DMS153 (cell line): ENCODE measurements at regions not wholly inside any gene's neighbourhood (a gene's known extent, or its start where the extent isn't known, plus 50 kb on each side); places are given as distances from the start of the nearest gene placed in this dataset.
"Not testable (repeated sequence)": the region's sequence is repeated elsewhere in the genome, so short reads cannot be mapped to it uniquely, and the experiment has no call there.

Source experiments
- DNase-seq: peaks from one replicate; lab custom pipeline; 2025; lab: John Stamatoyannopoulos, UW

DNA sequence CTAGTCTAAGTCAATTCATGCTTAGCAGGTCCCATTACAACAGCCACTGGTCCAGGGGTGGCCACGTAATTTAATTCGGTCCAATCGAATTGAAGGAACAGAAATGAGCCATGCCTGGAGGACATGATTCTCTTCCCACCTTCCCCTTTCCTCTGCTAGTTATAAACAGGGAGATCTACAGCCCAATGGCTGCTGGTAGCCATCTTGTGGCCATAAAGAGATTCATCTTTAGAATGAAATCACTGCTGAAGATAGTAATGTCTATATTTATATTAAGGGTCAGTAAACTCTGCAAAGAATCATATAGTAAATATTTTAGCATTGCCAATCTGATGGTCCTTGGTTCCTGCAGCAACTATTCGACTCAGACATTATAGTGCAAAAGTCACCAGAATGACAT, 530.6 kb downstream of the TTLL7 start:
- not testable (repeated sequence) for DNase-seq

DNA sequence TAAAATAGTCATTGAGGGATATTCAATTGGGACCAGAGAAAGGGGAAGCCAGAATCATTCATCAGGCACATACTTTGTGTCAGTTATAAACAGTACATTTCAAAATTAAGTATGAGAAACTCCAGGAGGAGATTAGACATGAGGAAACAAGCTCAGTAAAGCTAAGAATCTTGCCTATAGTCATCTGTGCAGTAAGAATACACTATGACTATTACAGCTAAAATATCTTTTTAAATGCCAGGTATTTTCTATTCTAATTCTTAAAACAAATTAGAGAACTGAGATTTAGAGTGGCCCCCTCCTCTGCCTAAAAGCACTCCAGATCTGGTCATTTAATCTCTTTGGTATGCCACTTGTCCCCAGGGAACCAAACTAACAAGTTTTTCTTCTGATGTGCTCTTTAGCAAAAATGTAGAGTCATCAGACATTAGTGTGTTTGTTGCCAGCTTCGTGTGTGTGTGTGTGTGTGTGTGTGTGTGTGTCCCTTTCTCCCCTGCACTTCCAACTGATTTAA, 541.1 kb downstream of the TTLL7 start:
- not testable (repeated sequence) for DNase-seq

DNA sequence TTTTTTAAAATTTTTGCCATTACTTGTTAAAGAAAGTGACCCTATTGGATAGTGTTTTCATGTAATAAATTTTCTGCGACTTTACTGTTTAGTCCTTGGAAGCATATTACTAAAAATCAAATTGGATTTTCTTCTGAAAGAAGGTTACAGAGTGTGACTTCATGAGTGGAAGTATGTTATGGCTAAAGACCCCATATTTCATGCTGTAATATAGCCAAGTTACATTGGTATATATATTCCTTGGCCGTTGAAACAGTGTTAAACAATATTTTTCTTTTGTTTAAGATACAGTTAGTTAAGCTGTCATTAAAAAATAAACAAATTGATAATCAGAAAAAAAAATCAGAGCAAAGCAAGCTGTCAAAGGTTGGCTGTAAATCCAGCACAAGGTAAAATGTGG, 541.7 kb downstream of the TTLL7 start:
- DNase-seq, result not testable (repeated sequence)

DNA sequence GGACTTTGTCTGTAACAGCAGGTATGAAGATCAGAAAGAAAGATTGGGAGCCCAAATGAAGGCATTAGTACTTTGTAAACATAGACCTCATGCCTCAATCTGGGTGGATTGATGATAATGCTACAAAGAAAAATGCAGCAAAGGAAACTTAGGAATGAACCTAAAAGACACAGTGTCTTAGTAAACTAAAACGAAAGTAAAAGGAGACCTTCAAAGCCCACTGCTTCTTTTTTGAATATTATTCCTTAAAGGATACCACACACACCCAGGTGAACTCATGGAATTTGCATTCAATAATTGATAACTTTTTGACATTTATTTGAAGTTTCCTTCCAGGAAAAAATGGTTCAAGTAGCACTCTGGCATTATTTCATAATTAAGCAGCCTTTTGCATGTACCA, 543.2 kb downstream of the TTLL7 start:
- not testable (repeated sequence) for DNase-seq

DNA sequence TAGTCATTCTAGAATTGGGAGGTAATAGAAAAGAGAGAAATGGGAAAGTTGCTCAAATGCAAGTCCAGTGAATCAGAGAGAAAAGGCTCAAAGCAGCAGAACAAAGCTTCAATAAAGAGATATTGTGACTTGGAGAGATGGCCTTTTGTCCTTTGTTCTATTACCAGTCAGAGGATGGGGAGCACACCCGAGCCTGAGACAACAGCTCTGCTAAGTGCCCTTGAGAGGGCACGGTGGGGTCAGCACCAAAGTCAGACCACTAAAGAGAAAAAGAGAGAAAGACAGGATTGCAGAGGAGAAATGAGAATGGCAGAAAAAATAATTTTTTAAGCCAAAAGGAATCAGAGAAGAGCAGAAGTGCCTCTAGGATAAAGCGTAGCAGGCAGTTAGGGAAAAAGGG, 553.1 kb downstream of the TTLL7 start:
- DNase-seq, result not testable (repeated sequence)

DNA sequence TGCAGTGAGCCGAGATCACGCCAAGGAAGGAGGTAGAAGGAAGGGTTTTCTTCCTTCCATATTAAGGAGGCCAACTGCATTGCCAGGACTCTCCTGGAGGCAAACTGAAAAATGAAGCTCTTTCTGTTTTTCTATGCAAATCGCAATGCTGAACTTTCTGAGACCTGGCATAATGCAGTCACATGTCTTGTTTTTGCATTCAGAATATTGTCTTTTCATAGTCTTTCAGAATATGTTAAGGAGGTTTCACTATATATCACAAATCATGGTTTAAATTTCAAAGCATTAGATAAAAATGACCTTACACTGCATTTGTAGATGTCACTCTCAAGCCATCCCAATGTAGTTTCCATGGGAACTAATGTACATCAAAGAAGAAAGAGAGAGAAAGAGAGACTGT, 556.5 kb downstream of the TTLL7 start:
- DNase-seq, result not testable (repeated sequence)

DNA sequence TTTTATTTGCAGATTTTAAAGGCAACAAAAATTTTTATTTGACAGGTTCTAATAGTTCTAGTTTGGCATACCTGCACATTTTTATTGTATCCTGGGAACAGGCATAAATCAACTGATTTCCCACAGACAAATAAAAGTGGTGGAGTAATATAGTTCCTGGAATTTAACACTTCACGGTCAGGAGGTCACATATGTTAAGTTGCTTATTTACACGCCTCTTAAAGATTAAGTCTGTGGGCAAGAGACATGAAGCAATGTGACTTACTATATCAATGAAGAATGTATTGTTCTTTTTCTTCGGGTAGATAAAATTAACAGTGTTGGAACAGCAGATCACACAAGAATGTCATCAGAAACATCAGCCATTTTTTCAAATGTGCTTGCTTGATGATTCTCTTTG, 558.3 kb downstream of the TTLL7 start:
- not testable (repeated sequence) for DNase-seq

DNA sequence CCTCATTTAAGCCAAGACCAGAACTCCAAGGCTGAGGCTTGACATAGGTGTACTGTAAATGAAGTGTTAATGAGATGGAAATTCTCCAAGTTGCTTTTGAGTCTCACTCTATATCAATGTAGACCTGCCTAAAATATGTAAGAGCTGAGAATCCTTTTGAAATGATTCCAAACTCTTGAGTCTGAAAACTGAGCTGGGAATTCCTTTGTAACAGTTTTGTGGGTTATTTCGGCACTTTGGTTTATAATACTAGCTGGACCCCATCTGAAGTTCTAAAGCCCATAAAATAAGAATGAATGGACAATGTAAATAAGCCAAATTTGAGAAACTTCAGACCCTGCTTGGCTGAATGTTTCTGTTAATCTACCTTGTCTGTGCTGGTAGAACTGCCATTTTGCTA, 558.9 kb downstream of the TTLL7 start:
- DNase-seq, result not testable (repeated sequence)

DNA sequence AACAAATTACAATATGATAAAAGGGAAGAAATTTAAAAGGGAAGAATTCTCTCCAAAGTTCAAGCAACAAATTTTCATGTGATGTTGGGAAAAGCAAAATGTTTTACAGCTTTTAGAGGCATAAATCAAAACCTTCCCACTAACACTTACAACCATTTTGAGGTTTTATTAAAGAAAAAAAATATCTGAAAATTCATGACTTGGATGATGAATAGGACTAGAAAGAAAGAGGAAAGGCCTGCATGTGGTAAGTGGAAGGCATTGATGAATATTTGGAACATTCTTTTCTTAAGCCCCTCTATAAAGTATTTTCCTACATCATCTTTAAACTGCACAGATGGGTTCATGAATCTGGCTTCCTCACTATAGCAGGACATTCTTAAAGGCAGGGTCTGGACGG, 560.6 kb downstream of the TTLL7 start:
- not testable (repeated sequence) for DNase-seq

DNA sequence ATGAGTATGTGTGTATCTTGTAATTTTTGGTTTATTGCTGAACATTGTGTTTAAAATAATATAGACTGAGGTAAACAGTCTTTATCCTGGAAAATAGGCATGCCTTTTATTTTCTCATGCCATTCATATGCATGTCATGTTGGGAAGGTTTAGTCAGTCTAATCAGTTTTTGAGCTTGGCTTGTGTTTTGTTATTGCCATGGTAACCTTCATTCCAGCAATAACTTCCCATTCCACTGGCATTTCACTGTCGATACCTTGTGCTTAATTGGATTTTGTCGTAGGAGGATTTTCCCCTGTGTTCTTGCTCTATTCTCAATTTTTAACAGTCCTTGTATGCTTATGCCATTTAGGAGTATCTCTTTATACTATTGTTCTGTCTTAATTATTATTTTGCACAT, 563.6 kb downstream of the TTLL7 start:
- not testable (repeated sequence) for DNase-seq

DNA sequence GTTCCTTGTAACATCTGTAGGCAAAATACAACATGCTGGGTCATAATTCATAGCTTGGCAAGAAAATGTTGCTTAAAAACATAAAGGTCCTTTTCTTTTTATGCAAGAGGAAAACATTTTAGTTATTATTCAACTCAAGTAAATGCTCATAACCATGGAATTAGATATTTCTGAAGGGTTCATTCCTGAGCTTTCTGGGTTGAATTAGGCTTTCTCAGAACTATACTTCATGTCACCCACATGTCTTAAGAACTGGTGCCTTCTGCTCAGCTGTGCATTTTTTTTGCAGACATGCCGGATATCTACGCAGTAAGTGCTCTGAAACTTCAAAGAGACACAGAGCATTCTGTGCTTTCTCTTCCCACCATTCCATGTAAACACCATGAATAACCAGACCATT, 571.4 kb downstream of the TTLL7 start:
- DNase-seq, result not testable (repeated sequence)

DNA sequence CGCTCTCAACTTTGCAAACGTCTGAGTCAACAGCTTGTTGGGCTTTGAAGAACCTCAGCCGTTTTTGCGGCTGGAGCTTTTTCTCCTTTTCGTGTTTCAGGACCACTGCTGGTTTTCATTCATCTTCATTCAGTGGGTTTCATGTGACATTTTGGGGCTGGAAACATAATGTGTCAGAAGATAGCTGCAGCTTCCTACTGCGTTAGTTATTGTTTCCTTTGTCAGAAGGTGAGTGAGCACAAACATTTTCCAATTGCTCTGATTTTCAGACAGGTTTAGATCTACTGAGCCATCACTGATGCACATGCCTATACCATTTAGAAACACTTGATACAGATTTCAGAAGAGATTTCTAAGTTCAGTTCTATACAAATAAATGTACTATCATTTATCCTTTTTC, 575.5 kb downstream of the TTLL7 start:
- not testable (repeated sequence) for DNase-seq

DNA sequence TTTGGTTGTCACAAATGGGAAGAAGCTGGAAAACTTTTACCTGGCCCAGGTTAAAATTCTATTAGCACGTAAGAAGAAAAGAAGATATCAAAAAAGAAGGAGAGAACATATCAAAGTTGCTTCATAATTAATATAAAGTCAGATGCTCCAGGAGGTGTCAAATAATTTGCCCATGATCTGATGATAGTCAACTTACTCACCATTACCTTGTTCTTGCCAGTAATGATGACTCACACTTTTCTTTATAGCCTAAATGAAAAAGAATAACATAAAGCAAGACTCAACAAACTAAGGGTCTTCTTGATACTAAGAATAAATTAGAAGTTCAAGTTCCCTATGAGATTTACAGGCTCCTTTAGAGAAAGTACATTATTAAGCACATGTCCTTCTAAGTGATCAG, 580.4 kb downstream of the TTLL7 start:
- DNase-seq, result no peak

DNA sequence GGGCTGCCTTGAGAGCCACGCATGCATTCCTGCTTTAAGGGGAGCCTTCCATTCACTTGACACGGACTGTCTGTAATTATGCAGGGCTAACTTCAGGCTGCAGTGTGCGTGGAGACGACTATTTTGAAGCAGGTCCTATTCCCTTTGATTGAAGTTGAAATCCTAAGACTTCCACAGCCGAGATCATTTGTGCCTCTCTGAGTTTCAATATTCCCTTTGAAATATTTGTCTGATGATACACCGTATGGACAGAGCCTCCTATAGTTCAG, 585.2 kb downstream of the TTLL7 start:
- DNase-seq, result not testable (repeated sequence)

DNA sequence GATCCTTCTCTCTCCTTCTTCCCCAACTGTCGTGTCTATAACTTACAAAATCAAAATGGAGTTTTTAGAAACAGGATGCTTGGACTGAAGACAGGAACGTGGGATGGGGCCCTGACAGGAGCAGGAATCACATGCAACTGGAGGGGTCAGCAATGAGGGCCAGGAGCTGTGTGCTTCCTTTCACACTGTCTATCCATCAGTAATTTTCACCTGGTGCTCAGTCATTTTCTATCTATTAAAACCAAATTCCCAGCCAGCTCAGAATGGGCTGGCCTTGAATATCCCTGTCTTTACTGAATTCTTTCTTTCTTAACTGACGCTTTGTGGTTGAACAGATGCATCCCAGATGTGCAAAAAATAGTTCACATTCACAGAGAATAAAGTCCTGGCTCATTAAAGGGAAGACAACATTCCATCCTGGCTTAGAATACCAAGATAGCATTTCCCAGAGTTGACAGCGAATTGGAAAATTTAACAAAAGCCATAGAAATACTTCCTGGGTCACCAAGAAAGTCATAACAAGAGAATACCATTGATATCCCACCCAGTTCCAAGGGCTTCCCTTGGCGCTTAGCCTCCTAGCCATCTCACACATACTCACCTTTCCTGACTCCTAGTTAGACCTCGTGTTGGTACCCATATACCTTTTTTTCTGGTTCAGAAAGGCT, 588.1 kb downstream of the TTLL7 start:
- DNase-seq, result not testable (repeated sequence)

DNA sequence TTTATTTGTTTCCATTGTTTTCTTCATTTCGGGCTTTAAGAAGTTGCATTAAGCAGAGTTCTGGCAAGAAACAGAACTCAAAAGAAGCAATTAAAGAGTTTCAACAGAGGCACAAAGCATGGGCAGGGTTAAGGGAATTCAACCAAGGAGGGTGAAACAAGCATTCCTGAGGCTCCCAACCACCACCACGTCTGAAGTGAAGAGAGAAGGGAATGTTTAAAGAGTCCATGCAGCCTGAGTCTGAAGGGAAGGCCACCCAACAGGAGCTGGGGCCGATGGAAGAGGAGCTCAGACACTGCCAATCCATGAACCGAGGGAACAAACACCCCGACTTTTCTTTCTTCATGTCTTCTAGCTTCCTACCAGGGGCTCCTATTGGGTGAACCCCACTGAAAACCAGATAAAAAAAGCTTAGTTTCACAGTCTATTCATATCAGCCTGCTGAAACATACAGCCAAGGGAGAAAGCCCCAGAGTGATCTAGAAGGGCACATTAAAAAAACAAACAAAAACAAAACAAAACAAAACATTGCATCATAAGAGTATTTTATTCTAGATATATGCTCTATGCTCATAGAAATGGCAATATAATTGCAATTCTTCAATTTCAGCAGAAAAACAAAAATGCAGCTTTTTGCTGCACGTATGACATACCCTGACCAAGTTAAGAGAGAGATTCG, 592.1 kb downstream of the TTLL7 start:
- not testable (repeated sequence) for DNase-seq

DNA sequence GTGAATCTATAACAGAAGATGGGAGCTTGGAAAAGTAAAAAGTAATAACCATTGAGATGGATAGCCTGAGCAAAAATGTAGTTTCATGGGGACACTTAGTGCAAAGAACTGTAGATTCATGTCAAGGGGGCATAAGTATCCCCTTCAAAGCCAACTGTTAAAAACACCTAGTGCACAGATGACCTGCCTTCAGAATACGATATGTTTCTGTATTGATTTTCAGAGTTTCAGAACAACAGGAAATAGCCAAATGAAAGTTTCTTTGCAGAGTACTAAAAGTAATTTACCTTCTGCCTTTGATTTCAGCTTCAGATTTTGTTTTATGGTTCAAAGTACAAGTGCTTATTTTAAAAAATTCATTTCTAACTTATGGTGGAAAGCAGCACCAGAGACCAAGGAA, 593.1 kb downstream of the TTLL7 start:
- DNase-seq, result not testable (repeated sequence)

DNA sequence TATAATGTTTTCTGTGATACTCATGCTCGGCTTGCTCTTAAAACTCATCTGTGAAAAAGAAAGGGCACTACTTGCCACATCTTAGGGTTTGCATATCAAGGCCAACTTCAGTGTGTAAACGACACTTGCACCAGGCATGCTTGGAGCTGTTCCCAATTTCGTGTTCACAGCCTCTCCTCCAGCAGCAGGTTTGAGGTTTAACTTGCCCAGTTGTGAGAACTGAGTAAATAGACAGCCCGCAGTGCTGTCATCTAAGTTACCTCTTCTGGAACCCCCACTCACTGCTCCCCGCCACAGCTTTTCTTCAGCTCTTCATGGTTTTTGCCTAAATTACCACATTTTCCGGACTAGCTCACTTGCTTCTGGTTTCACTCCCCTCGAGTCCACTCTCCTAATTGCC, 595.4 kb downstream of the TTLL7 start:
- DNase-seq, result not testable (repeated sequence)

DNA sequence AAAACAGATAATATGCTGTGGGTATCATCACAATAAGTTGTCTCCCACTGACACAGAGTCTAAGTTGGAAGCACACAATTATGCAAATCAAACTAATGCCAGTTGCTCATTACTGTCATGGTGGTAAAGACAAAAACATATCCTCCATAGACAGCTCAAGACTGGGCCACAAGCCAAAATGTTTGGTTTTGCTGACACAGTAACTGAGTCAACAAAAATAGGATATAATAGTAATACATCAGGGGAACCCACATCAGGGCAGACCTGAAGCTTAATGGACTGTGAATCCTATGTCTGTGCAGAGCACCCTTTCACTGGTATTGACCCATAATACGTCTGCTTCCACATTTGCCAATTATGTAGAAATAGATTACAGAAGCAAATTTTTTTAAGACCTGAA, 597.8 kb downstream of the TTLL7 start:
- DNase-seq, result peak; percentile 37

DNA sequence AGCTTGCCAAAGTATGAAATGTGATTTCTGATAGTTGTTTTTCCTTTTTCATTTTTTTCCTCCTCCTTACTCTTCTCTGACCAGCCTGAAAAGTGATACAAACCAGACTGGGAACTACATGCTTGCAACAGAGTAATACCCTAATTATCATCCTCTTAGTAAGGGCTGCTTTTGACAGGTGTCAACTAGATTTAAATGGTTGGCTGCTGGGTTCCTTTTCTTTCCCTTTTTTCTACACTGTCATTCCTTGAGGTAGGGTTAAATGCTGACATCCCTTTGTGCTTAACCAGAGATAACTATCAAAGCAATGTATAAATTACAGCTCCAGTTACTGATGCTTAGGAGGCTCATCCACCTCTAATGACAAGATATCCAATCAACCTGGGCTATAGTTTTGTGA, 598.8 kb downstream of the TTLL7 start:
- DNase-seq, result not testable (repeated sequence)

DNA sequence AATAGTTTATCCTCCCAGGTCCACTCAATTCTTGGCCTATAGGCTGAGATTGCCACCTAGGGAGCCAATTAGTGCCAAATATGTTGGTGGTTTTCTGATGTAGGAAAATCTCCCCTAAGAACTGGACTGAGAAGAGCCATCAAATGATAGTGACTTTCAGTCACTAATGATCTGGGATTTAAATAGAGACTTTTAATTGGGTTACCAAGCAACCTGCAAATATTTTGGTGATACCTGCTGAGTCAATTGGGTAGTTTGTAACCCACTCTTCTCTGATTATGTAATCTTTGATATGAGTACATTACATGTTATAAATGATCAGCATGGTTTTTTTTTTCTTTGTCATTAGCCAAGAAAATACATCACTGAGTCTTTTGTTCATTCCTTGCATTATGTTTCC, 600.8 kb downstream of the TTLL7 start:
- not testable (repeated sequence) for DNase-seq

DNA sequence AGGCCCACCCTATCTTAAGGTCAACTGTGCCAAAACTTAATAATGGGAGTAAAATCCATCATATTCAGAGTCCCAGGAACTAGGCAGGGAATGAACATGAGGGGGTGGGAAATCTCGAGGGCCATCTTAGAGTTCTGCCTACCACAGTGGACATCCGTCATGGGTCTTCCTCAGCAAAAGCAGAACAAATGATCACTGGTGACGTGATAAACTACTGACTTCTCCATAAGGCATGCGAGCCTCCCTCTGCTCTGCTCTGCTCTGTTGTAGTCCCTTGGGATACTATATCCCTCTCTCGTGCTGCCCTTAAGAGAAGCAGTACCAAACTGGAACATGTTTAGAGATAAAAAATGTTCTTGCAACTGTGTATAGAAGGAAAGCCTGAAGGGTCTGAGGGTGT, 603.8 kb downstream of the TTLL7 start:
- not testable (repeated sequence) for DNase-seq

DNA sequence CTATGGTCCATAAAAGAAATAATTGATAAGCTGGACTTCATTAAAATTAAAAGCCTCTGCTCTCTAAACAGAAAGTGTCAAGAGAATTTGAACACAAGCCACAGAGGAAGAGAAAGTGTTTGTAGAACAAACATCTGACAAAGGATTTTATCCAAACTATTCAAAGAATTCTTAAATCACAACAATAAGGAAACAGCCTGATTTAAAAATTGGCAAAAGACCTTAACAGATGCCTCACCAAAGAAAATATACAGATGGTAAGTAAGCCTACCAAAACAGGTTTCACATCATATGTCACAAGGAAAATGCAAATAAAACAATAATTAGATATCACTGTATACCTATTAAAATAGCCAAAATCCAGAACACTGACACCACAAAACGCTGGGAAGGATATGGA, 612.0 kb downstream of the TTLL7 start:
- DNase-seq, result not testable (repeated sequence)

DNA sequence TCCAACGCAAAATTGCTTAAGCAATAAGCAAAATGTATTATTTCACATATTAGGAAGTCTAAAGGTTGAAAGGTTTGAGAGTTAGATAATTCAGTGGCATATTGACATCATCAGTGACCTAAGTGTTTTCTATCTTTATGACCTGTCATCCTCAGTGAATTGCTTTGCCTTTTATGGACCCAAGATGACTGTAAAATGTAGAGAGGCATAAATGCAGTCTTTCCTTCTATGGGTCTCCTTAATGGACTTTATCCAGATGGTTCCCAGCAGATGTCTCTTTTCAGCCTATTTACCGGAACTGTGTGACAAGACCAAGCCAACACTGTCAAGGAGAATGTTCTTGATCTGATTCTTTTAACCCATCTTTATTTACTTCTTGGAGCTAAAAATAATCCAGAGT, 615.8 kb downstream of the TTLL7 start:
- DNase-seq, result not testable (repeated sequence)
